ENCODE measurements at regions not wholly inside any gene's neighbourhood (a gene's known extent, or its start where the extent isn't known, plus 50 kb on each side); places are given as distances from the start of the nearest gene placed in this dataset.

DNA sequence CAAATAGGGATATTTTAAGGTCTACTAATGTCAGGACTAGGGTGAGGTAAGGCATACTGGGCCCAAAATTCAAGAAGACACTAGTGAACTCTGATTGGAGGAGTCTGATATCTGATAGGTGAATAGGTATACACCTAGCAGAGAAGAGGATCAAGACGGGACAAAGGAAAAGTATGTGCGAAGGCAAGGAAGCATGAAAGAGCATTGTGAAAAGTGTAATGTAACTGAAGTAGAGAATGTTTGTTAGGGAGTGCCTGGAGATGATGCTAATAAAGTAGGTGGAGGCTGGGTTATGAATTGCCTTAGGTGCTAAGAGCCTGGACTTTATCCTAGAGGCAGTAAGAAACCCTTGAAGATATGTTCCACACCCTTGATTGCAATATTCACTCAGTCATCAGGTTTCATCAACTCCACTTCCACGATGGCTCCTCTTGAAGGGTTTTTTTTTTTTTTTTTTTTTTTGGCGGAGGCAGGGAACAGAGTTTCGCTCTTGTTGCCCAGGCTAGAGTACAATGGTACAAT, 49.9 kb upstream of the XIAP start:
- Histone ChIP-seq H3K4me2 (ENCODE audit: unreplicated experiment) (no peak overlapping the region), H3K9ac (no peak overlapping the region), H4K20me1 (ENCODE audit: insufficient read depth) (no peaks in the 10 kb centered on the region), H3F3A (ENCODE audit: insufficient read depth) (peaks cover 11% of the 10 kb centered on the region; the same call in 1 of the 2 replicates), H3K27me3 (replicated peaks; ENCODE audit: insufficient read depth) (no peaks in the 10 kb centered on the region), H3K9me2 (ENCODE audit: insufficient read depth) (no peaks in the 10 kb centered on the region), H3K4me1 (ENCODE audit: insufficient read depth) (peaks cover 15% of the 10 kb centered on the region), H3K36me3 (ENCODE audit: low read depth) (no peaks in the 10 kb centered on the region), H2AFZ (no peak overlapping the region), H3K79me2 (ENCODE audit: insufficient read depth) (no peaks in the 10 kb centered on the region), H3K27ac (no peak overlapping the region), H3K9me3 (ENCODE audit: low read depth) (no peaks in the 10 kb centered on the region), H3K4me3 (no peak overlapping the region)
- 98 to 100% methylated on average over 3 to 5 of the region's 5 CpGs for whole genome bisulfite sequencing, 2 experiments (ENCODE audit: low coverage in 1 of 2, low lambda C conversion rate in 2 of 2, missing lambda C conversion rate in 2 of 2)
- TF ChIP-seq EZH2phosphoT487 (IDR thresholded peaks at IDR 0.05; ENCODE audit: insufficient read depth, low read depth) (no peak), EZH2 (IDR thresholded peaks at IDR 0.05; ENCODE audit: insufficient read depth, poor library complexity, severe bottlenecking) (no peak)
- in situ Hi-C loops (cut with MboI), result no loop called here
- no peak for DNase-seq

All from GM23248 (cell line).